ENCODE measurements at regions not wholly inside any gene's neighbourhood (a gene's known extent, or its start where the extent isn't known, plus 50 kb on each side); places are given as distances from the start of the nearest gene placed in this dataset.

DNA sequence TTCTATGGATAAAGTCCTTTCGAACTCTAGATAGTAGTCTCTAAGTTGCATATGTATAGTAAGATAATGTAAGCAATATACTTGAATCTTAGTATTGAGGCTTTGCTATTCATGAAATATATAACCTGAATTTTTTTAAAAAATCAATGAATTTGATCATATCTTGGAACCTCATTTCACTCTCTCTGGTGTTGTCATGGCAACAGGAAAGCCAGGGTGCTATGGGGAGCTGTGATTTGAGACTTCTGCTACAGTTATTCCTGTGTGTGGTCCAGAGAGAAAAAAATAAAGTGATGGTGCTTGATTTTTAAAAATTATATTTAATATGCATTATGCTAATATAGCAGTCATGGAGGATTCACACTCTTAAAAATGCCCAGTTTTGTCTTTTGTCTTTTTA, 508.0 kb downstream of the SNAPC1 start:
- no peak overlapping the region for H3K4me3 ChIP-seq (ENCODE audit: low read depth, low read length)
- TF ChIP-seq, protein P1, sequence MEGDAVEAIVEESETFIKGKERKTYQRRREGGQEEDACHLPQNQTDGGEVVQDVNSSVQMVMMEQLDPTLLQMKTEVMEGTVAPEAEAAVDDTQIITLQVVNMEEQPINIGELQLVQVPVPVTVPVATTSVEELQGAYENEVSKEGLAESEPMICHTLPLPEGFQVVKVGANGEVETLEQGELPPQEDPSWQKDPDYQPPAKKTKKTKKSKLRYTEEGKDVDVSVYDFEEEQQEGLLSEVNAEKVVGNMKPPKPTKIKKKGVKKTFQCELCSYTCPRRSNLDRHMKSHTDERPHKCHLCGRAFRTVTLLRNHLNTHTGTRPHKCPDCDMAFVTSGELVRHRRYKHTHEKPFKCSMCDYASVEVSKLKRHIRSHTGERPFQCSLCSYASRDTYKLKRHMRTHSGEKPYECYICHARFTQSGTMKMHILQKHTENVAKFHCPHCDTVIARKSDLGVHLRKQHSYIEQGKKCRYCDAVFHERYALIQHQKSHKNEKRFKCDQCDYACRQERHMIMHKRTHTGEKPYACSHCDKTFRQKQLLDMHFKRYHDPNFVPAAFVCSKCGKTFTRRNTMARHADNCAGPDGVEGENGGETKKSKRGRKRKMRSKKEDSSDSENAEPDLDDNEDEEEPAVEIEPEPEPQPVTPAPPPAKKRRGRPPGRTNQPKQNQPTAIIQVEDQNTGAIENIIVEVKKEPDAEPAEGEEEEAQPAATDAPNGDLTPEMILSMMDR (IDR thresholded peaks at IDR 0.05; ENCODE audit: insufficient read depth, low read length): no peak
- no peak for DNase-seq (ENCODE audit: low read depth)

DNA sequence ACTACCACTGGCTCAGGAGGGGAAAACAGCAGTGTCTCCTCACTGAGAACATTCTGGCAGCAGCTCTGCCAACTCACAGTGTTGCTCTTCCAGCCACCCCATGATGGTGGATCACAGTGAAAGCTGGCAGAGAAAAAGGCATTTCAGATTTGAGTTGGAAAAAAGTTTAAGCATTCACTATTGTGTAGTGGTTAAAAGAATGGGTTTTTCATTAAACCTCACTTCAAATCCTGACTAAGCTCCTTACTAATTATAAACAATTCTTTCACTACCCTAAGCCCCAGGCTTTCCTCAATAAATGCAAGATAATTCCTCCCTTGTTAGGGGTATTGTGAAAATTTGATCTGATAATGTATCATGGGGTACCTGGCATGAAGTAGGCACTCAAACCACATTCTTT, 518.1 kb downstream of the SNAPC1 start:
- TF ChIP-seq, protein P1 (IDR thresholded peaks at IDR 0.05; ENCODE audit: insufficient read depth, low read length): no peak
- H3K4me3 ChIP-seq (ENCODE audit: low read depth, low read length): no peak overlapping the region
- DNase-seq (ENCODE audit: low read depth): no peak

DNA sequence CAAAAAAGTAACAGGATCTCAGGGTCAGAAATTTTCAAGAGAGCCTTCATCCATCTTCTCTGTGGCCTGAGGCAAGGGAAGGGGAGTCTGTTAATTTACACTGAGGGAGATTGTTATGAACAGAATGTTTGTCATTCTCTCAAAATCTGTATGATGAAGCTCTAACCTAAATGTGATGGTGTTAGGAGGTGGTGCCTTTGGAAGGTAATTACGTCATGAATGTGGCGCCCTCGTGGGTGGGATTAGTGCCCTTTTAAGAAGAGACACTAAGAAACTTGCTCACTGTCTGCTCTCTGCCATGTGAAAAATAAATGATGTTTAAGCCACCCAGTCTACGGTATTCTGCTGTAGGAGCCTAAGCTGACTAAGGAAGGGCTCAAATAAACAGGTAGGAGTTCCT, 521.6 kb downstream of the SNAPC1 start:
- H3K4me3 ChIP-seq (ENCODE audit: low read depth, low read length): no peak overlapping the region
- TF ChIP-seq, protein P1 (IDR thresholded peaks at IDR 0.05; ENCODE audit: insufficient read depth, low read length): no peak
- no peak for DNase-seq (ENCODE audit: low read depth)

DNA sequence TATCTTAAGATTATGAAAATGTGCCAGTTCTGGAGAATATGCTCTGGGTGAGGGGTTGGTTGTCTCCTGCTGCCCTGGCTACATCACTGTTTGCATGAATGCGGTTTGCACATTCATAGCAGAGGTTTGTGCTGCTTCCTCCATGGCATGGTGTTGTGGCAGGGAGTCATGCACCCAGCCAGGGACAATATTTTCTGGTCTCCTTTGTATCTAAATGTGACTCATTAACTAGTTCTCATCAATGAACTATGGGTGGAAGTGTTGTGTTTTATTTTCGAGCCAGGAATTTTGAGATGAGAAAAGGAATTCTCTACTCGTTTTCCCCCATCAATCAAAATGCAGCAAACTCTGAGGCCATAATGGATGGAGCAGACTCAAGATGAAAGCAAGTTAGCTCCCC, 527.3 kb downstream of the SNAPC1 start:
- H3K4me3 ChIP-seq (ENCODE audit: low read depth, low read length): no peak overlapping the region
- DNase-seq (ENCODE audit: low read depth): peak; percentile 7
- TF ChIP-seq, protein P1 (IDR thresholded peaks at IDR 0.05; ENCODE audit: insufficient read depth, low read length): no peak

DNA sequence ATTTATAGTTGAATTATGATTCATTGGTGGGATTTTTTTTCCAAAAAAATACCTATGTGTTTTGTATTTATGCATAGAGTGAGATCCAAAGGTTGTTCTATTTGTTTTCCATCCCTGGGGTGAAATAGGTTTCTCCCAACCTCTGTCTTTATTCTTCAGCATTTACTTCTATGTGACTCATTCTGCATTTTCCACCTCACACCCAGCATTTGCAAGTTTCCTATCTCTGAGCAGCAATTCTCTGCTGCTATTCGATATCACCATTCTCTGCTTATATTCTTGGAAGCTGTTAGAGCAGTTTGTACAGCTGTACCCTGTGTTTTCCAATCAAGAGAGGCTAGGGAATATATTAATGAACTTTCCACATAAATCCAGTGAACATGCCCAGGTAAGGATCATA, 538.9 kb downstream of the SNAPC1 start:
- DNase-seq (ENCODE audit: low read depth): no peak
- TF ChIP-seq, protein P1 (IDR thresholded peaks at IDR 0.05; ENCODE audit: insufficient read depth, low read length): no peak
- H3K4me3 ChIP-seq (ENCODE audit: low read depth, low read length): no peak overlapping the region

DNA sequence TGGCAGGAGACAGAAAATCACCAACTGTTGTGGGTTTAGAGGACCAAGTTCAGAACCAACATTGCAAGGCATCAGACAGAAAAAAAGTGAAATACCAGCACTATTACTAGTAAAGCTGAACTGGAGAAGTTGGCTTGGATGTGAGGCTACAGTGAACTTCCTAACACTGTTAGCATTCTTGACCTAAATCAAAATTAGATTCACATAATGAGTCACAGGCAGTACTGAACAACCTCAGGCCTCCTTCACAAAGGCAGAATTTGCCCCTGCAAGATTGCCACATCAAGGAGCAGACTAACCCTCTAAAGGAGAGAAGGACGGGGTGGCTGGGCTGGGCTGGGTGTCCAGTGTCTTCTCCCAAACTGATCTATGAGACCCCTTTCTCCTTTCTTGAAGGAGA, 539.7 kb downstream of the SNAPC1 start:
- TF ChIP-seq, protein P1 (IDR thresholded peaks at IDR 0.05; ENCODE audit: insufficient read depth, low read length): no peak
- peak; percentile 7 for DNase-seq (ENCODE audit: low read depth)
- H3K4me3 ChIP-seq (ENCODE audit: low read depth, low read length): no peak overlapping the region

DNA sequence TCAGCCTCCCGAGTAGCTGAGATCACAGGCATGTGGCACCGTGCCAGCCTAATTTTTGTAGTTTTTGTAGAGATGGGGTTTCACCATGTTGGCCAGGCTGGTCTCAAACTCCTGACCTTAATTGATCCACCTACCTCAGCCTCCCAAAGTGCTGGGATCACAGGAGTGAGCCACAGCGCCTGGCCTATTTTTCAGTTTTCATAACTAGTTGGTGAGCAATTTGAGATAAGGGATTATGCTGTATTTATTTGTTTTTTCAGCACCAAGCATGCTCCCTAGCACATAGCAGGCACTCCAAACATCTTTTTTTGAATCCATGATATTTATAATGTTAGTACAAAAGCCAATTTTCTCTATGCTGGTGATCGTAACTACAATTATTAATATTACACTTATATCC, 541.2 kb downstream of the SNAPC1 start:
- TF ChIP-seq, protein P1 (IDR thresholded peaks at IDR 0.05; ENCODE audit: insufficient read depth, low read length): no peak
- DNase-seq (ENCODE audit: low read depth): no peak
- no peak overlapping the region for H3K4me3 ChIP-seq (ENCODE audit: low read depth, low read length)

Measured in fibroblast of the aortic adventitia (primary cell).